Nephron (organoid): ENCODE measurements at regions not wholly inside any gene's neighbourhood (a gene's known extent, or its start where the extent isn't known, plus 50 kb on each side); places are given as distances from the start of the nearest gene placed in this dataset.

Experiments used
- H3K27ac Mint-ChIP-seq, 3 experiments: 2 replicates each; pipeline ENCODE4 v1.8.0; 2020; ENCODE audit warnings: mixed read lengths in 3 of 3, mild to moderate bottlenecking in 2 of 3, moderate library complexity in 1 of 3
- H3K27me3 Mint-ChIP-seq: 2 replicates; pipeline ENCODE4 v1.8.0; 2021; ENCODE audit warnings: low read depth, mild to moderate bottlenecking, moderate library complexity, mixed read lengths
- H3K36me3 Mint-ChIP-seq: 2 replicates; pipeline ENCODE4 v1.8.0; 2020; ENCODE audit warnings: low read depth, mixed read lengths
- H3K4me1 Mint-ChIP-seq: 2 replicates; pipeline ENCODE4 v1.8.0; 2020; ENCODE audit warnings: mixed read lengths
- H3K4me3 Mint-ChIP-seq, 3 experiments: 2 replicates each; pipeline ENCODE4 v1.8.0; 2020; ENCODE audit warnings: mild to moderate bottlenecking in 3 of 3, mixed read lengths in 3 of 3, moderate library complexity in 2 of 3
- H3K9me3 Mint-ChIP-seq: 2 replicates; pipeline ENCODE4 v1.8.0; 2020; ENCODE audit warnings: mixed read lengths
- TF ChIP-seq, protein P1 (sequence below), 3 experiments: fragments of 200-600 bp; sonication (generic); IDR thresholded peaks; one replicate each; pipeline ENCODE4 v1.5.0; 2021; ENCODE audit warnings: antibody characterized with exemption in 3 of 3; ENCODE audit not compliant: unreplicated experiment in 3 of 3

GRCh38 chr11:10942620-10943019 lies 84.8 kb upstream of the ZBED5 start:
- Mint-ChIP-seq H3K9me3 (peaks cover under 1% of the 10 kb centered on the region), H3K27ac (no peak overlapping the region), H3K4me1 (peaks cover 8% of the 10 kb centered on the region), H3K4me3 (no peak overlapping the region), H3K27me3 (peaks cover 5% of the 10 kb centered on the region), H3K36me3 (no peaks in the 10 kb centered on the region)
- TF ChIP-seq, protein P1, sequence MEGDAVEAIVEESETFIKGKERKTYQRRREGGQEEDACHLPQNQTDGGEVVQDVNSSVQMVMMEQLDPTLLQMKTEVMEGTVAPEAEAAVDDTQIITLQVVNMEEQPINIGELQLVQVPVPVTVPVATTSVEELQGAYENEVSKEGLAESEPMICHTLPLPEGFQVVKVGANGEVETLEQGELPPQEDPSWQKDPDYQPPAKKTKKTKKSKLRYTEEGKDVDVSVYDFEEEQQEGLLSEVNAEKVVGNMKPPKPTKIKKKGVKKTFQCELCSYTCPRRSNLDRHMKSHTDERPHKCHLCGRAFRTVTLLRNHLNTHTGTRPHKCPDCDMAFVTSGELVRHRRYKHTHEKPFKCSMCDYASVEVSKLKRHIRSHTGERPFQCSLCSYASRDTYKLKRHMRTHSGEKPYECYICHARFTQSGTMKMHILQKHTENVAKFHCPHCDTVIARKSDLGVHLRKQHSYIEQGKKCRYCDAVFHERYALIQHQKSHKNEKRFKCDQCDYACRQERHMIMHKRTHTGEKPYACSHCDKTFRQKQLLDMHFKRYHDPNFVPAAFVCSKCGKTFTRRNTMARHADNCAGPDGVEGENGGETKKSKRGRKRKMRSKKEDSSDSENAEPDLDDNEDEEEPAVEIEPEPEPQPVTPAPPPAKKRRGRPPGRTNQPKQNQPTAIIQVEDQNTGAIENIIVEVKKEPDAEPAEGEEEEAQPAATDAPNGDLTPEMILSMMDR (IDR thresholded peaks at IDR 0.05; ENCODE audit: unreplicated experiment in 3 of 3), result no peak

DNA sequence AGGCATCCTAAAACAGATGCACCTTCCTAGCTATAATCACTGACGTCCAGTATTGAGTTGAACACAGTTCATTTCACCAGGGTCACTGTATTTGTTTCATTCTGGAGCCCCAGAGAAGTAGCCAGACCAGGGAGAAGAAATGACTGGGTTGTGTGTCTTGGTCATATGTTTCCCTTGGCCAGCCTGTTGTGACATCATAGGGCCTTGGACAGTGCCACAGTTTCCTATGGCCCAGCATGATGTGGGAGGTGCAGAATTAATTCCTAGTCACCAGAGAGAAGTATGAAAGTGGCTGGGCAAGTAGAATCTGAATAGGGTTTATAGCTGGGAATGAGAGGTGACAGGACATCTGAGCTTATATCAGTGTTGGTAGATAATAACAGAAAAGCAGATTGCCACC lies 84.0 kb upstream of the ZBED5 start:
- peaks cover 8% of the 10 kb centered on the region for H3K4me1 Mint-ChIP-seq
- no peaks in the 10 kb centered on the region for H3K36me3 Mint-ChIP-seq
- peaks cover 5% of the 10 kb centered on the region for H3K27me3 Mint-ChIP-seq
- TF ChIP-seq, protein P1 (IDR thresholded peaks at IDR 0.05; ENCODE audit: unreplicated experiment in 3 of 3), result no peak
- no peak overlapping the region for H3K4me3 Mint-ChIP-seq
- H3K27ac Mint-ChIP-seq, result no peak overlapping the region
- H3K9me3 Mint-ChIP-seq, result no peaks in the 10 kb centered on the region

DNA sequence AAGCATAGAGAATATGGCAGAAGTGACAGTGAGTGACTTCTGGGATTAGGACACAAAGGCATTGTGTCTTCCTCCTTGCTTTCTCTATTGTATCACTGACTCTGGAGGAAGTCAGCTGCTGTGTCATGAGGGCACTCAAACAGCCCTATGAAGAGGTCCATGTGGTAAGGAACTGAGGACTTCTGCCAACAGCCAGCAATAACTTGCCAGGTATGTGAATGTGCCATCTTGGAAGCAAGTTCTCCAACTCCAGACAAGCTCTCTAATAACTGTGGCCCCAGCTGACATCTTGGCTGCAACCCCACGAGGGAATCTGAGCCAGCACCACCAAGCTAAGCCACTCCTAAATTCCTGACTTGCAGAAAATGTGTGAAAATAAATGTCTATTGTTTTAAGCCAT lies 83.6 kb upstream of the ZBED5 start:
- H3K36me3 Mint-ChIP-seq, result no peaks in the 10 kb centered on the region
- no peaks in the 10 kb centered on the region for H3K9me3 Mint-ChIP-seq
- no peak overlapping the region for H3K27ac Mint-ChIP-seq
- peaks cover 5% of the 10 kb centered on the region for H3K27me3 Mint-ChIP-seq
- peaks cover 8% of the 10 kb centered on the region for H3K4me1 Mint-ChIP-seq
- H3K4me3 Mint-ChIP-seq, result no peak overlapping the region
- TF ChIP-seq, protein P1 (IDR thresholded peaks at IDR 0.05; ENCODE audit: unreplicated experiment in 3 of 3), result no peak

- Mint-ChIP-seq H3K9me3 (no peaks in the 10 kb centered on the region), H3K4me3 (no peak overlapping the region), H3K4me1 (peaks cover 11% of the 10 kb centered on the region), H3K36me3 (no peaks in the 10 kb centered on the region), H3K27ac (no peak overlapping the region), H3K27me3 (peaks cover 16% of the 10 kb centered on the region)
- TF ChIP-seq, protein P1 (IDR thresholded peaks at IDR 0.05; ENCODE audit: unreplicated experiment in 3 of 3), result no peak
Measured at GRCh38 chr11:10938650-10939387, 81.0 kb upstream of the ZBED5 start.

GRCh38 chr11:10938231-10938630 lies 80.4 kb upstream of the ZBED5 start:
- Mint-ChIP-seq H3K36me3 (no peaks in the 10 kb centered on the region), H3K4me3 (no peak overlapping the region), H3K27ac (no peak overlapping the region), H3K27me3 (peaks cover 16% of the 10 kb centered on the region), H3K9me3 (no peaks in the 10 kb centered on the region), H3K4me1 (peaks cover 15% of the 10 kb centered on the region)
- TF ChIP-seq, protein P1 (IDR thresholded peaks at IDR 0.05; ENCODE audit: unreplicated experiment in 3 of 3), result no peak

DNA sequence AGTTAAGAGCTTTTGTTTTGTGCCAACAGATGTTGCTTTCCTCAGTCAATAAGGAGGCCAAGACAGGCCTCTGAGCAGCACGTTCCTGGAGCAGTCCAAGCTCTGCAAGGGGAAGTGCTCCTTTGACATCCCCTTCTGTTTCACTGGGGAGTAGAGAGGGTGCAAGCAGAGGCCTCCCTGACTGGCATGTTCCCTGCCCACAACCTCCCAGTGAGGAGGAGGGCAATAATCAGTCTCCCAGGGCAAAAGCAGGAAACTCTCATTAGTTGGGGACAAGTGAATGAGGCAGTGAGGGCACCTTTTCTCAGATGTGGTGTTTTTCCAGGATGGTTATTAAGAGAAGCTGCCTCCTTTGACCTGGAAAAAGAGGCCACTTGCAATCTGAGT lies 79.5 kb upstream of the ZBED5 start:
- Mint-ChIP-seq H3K9me3 (no peaks in the 10 kb centered on the region), H3K4me3 (no peak overlapping the region), H3K4me1 (peaks cover 19% of the 10 kb centered on the region), H3K36me3 (no peaks in the 10 kb centered on the region), H3K27me3 (peaks cover 16% of the 10 kb centered on the region), H3K27ac (no peak overlapping the region)
- TF ChIP-seq, protein P1 (IDR thresholded peaks at IDR 0.05; ENCODE audit: unreplicated experiment in 3 of 3), result no peak
